ENCODE measurements at regions not wholly inside any gene's neighbourhood (a gene's known extent, or its start where the extent isn't known, plus 50 kb on each side); places are given as distances from the start of the nearest gene placed in this dataset.
"Not testable (repeated sequence)": the region's sequence is repeated elsewhere in the genome, so short reads cannot be mapped to it uniquely, and the experiment has no call there.

GRCh38 chr11:116043857-116044256 lies 539.6 kb upstream of the CADM1 start:
- DNase-seq (ENCODE audit: low spot score): no peak

DNA sequence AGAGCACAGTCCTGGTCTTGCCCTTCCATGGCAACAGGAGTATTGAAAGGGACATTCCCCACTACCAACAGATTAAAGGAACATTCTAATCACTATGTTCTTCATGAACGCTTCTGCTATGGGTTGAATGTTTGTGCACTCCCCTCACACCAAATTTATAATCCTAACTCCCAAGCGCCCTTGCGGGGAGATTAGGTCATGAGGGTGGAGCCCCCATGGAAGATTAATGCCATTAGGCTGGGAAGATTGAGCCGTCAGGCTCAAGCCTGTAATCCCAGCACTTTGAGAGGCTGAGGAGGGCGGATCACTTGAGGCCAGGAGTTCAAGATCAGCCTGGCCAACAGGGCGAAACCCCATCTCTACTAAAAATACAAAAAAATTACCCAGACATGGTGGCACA lies 538.8 kb upstream of the CADM1 start:
- DNase-seq (ENCODE audit: low spot score): not testable (repeated sequence)

- no peak for DNase-seq (ENCODE audit: low spot score)
These were observed 537.9 kb upstream of the CADM1 start for GRCh38 chr11:116042146-116042545.

DNA sequence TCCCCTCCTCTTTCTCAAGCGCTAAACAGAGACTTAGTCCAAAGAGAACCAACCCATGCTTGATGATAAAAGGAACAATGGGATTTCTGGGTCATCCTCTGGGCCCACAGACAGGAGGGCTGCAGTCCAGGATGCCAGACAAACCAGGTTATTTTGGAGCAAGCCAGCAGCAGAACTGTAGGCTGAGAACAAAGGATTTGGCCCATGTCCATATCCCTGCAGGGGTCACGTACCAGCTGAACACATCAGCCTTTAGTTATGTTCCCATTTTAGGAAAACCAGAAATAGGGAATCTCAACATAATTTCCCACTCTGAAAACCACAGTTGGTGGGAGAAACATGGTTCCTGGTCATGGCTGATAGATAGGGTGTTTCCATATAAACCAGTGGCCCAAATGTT lies 533.6 kb upstream of the CADM1 start:
- DNase-seq (ENCODE audit: low spot score): no peak

DNA sequence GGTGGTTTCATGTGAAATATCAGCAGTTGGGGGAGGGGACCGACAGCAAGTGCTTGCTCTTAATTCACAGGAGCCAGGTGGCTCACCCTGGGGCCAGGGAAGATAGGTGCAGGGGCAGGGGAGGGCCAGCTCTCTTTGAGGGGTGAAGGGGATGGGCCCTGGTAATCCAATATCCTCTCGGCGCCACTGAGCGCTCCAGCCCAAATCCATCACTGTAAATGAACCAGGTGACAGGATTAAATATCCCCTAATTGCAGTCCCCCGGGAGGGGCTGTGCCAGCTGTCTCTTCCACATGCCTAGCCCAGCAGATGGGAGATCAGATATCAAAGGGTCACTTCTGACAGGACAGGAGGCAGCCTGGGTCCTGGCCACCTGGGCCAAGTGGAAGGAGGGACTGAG lies 531.8 kb upstream of the CADM1 start:
- DNase-seq (ENCODE audit: low spot score): no peak

GRCh38 chr11:116033931-116034553 lies 529.8 kb upstream of the CADM1 start:
- no peak for DNase-seq (ENCODE audit: low spot score)

DNA sequence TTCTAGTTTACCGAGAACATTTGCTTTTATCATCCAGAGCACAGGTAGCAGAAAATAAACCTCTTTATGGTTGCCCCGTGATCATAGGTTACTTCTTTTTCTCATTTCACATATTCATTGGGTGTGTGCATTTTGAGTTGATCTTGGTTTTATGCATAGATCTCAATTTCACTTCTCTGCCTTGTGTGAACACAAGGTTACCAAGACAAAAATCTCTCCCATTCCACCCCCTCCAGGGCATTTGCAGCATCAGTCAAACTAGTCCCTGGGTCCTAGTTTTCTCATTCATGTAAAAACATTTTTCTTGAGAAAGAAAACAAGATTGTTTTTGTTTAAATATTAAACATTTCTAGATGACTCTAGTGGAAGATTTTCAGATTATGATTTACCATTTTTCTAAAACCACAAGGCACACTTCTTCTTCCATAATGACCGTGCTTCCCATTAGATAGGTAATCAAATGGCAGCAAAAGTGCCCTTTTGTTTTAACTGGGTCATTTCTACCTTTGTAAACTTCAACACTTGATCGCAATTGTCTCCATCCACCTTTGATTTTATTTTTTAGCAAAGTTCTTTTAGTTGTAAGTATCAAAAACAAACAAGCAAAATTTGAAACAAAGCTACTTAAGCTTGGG lies 526.6 kb upstream of the CADM1 start:
- DNase-seq (ENCODE audit: low spot score): no peak

GRCh38 chr11:116028506-116028905 lies 524.3 kb upstream of the CADM1 start:
- not testable (repeated sequence) for DNase-seq (ENCODE audit: low spot score)

DNA sequence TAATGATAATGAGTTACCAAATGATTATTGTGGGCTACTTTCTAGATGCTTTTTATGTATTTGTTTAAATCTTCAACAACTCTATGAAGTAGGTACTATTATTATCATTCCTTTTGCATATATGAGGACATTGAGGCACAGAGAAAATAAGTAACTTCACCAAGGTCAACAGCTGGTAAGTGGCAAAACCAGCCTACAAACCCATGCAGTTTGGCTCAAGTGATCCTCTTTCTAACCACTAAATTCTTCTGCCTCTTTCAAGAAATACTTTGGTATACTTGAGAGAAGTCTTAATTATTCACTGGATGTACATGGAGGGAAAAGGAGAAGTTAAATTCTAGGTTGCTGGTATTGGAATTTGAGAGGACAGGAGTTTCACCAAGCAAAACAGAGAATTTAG lies 495.2 kb upstream of the CADM1 start:
- no peak for DNase-seq (ENCODE audit: low spot score)

DNA sequence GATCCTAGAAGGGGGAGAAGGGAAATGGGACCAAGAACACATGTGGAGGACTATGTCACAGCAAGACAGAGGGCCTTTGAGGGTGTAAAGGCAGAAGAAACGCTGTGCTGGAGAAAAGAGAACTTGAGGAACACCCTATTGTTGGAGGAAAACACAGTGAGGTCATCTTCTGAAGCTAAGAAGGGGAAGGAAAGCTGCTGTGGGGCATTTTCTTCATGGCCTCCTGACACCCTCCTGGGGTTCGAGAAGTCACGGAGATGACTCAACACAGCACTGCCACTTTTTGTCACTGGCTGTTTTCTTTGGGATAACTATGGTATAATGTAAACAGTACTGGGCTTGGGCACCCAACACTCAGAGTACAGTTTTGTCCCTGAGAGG lies 492.6 kb upstream of the CADM1 start:
- no peak for DNase-seq (ENCODE audit: low spot score)

GRCh38 chr11:115996125-115996807 lies 492.1 kb upstream of the CADM1 start:
- no peak for DNase-seq (ENCODE audit: low spot score)

GRCh38 chr11:115993590-115993989 lies 489.4 kb upstream of the CADM1 start:
- no peak for DNase-seq (ENCODE audit: low spot score)

DNA sequence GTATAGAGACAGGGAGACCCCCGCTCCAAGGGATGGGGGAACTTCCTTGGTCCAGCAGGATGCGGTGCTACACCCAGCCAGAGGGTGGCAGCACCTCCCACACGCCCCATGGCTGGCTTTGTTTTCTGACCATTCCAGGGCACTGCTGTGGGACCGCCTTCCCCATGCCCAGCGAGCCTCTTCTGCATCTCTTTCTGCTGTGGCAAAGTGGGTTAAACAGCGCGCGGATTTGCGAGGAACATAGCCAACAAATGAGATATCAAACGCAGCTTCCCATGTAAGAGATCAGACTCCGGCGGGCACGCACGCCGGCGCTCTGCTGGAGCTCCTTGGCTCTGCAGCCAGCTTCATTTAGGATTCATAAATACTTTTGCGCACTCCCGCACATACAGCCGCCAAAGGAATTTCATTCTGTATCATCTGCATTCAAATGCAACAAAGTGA lies 485.8 kb upstream of the CADM1 start:
- no peak for DNase-seq (ENCODE audit: low spot score)

- no peak for DNase-seq (ENCODE audit: low spot score)
These were observed 481.7 kb upstream of the CADM1 start for GRCh38 chr11:115985896-115986295.

- DNase-seq (ENCODE audit: low spot score): no peak
These were observed 480.0 kb upstream of the CADM1 start for GRCh38 chr11:115984228-115984627.

DNA sequence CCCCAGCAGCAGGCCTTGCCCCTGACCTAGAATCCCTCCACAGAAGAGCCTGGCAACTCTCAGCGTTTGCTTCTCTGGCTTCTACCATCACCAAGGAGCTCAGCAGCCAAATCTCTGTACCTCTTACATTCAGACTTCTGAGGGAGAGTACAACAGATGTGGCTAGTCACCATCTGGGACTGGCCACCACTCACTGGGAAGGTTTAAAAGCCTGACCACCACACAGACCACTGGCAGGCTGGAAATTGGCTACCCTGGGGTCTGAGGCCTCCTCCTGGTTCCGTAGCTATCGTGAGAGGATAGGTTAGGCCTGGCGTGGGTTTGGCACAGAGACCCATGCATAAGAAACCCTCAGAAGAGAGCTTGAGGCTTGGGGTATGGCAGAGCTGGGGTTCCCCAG lies 478.5 kb upstream of the CADM1 start:
- DNase-seq (ENCODE audit: low spot score): no peak

DNA sequence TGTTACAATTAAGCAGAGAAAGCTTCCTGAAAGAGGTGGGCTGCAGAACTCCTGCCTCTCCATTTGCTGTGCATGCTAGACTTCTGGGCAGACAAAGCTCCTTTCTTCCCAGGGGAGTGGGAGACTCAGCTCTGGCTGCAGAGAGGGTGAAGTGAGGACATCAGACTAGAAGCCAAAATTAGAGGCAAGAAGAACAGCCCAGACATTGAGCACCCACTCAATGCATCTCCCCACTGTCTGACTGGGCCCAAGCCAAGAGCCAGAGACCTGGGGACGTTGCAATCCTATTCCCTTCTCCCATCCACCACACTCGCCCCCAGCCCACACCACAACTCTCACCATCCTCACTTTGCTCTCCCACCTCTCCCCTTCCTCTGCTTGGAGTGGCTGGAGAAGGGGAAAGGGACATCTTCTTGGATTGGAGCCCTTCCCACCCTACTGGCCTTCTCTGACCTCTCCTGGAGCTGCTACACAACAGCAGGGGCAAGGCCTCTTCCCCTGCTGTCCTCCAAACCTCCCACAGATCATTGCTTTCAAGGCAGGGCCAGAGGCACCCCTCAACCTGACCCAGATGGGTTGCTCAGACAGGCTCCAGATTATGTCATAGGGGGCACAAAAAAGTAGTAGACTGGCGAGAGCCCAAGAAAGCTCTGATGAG lies 477.7 kb upstream of the CADM1 start:
- no peak for DNase-seq (ENCODE audit: low spot score)

GRCh38 chr11:115981104-115981481 lies 476.9 kb upstream of the CADM1 start:
- no peak for DNase-seq (ENCODE audit: low spot score)

DNA sequence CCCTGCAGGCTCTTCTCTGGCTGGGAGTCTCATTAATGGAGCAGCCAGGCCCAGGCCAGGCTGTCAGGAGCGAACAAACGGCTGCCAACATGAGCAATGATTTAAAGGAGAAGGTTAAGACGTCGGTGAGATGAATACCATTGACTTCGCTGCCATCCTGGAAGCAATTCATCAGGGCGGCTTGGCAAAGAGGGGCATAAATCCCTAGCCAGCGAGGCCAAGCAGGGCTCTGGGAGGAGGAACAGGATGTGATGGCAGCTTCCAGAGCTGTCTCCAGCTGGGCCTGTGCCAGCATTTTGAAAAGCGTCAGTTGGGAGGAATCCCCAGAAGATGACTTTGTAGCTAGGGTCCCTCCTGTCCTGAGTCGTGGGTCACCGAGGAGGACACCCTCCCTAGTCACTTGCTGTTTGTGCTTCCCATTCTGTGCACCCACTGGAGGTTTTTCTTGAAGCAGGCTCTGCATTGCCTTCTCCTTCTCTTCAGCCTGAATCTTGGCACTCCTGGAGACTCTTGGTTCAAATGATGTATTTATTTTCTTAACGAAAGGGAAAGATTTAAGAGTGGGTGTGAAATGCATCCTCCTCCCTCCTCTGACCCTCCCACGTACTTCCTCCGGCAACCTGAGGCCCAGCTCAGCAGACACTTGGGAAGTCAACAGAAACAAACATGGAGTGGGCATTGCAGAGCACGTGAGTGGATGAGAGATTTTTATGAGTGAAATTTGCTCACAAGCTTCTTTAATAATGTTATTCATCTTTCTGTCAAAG lies 476.3 kb upstream of the CADM1 start:
- DNase-seq (ENCODE audit: low spot score): no peak

DNA sequence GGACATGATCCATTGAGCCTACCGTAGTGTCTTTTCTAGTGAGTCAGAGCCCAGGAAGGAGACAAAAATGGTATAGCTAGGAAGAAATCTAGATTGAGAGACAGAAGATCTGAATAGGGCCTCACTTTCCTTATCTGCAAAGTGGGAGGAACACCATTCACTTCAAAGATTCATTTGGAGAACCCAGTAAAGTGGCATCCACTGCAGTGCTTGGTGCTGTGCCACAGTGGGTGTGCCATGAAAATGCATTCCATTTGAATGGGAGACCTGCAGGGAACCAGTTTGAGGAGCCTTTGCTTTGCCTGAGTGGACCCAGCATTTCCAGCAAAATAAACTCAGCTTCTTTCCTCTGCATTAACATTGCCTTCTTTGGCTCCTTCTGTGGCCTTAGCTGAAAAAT lies 470.5 kb upstream of the CADM1 start:
- no peak for DNase-seq (ENCODE audit: low spot score)

DNA sequence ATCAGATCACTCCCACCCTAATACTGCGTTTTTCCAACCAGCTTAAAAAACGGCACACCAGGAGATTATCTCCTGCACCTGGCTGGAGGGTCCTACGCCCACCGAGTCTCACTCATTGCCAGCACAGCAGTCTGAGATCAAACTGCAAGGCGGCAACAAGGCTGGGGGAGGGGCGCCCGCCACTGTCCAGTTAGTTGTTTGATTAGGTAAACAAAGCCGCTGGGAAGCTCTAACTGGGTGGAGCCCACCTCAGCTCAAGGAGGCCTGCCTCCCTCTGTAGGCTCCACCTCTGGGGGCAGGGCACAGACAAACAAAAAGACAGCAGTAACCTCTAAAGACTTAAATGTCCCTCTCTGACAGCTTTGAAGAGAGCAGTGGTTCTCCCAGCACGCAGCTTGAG lies 463.0 kb upstream of the CADM1 start:
- DNase-seq (ENCODE audit: low spot score): not testable (repeated sequence)

DNA sequence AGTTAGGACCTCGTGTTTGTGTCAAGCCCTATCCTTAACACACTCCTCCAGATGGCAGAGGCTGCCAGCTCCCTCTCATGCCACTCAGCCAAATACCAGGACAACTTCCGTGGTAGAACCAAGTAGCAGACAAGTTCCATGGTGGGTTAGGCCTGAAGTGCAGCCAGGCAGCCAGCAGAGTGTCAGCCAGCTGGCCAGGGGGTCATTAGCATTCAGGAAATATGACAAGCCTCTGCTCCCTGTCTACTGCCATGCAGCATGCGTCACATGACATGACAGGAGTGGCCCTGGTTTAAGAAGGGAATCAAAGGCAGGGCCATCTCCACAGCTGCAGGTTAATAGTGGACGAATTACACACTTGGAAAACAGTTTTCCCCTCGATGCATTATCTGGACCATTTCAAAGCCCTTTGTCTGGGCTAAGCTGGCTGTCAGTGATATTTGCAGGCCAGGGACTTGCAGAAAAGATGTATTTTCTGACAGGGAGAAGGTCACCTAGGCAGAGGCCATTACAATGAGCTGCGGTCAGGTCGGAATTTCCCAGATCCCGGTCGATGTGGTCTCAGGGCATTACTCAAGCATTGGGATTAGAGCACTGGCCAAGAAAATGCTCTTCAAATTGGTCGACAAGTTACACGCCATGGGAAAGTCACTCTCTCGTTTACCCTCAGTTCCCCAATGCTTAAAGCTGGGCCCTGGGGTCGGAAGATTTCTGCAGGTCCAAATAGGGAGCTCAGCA lies 461.7 kb upstream of the CADM1 start:
- no peak for DNase-seq (ENCODE audit: low spot score)

All from GM03348 (cell line).